OCI-LY1 (cell line): ENCODE measurements at regions not wholly inside any gene's neighbourhood (a gene's known extent, or its start where the extent isn't known, plus 50 kb on each side); places are given as distances from the start of the nearest gene placed in this dataset.

Experiments used
- H2AFZ ChIP-seq: fragments of 200-600 bp; sonication (generic), shearing (Covaris generic); 2 replicates; pipeline ENCODE4 v1.6.0; 2014; ENCODE audit warnings: antibody characterized with exemption, mild to moderate bottlenecking, low read length
- H3F3A ChIP-seq: fragments of 200-600 bp; sonication (generic), shearing (Covaris generic); 2 replicates; pipeline ENCODE4 v1.6.0; 2014; ENCODE audit warnings: mild to moderate bottlenecking, antibody characterized with exemption, low read length, moderate library complexity; ENCODE audit not compliant: insufficient read depth
- H3K27ac ChIP-seq: fragments of 200-600 bp; sonication (generic); 2 replicates; pipeline ENCODE4 v1.5.1; 2014; ENCODE audit warnings: low read length, mixed run types, mild to moderate bottlenecking, low read depth; ENCODE audit not compliant: poor library complexity, severe bottlenecking
- H3K27me3 ChIP-seq: fragments of 200-600 bp; sonication (generic); 2 replicates; pipeline ENCODE4 v1.6.0; 2014; ENCODE audit warnings: antibody characterized with exemption, mild to moderate bottlenecking, low read length, moderate library complexity; ENCODE audit not compliant: insufficient read depth
- H3K36me3 ChIP-seq: fragments of 200-600 bp; sonication (generic); 2 replicates; pipeline ENCODE4 v1.6.1; 2014; ENCODE audit warnings: mild to moderate bottlenecking, antibody characterized with exemption, low read length, moderate library complexity, mixed read lengths; ENCODE audit not compliant: insufficient read depth
- H3K4me1 ChIP-seq: fragments of 200-600 bp; sonication (generic); 2 replicates; pipeline ENCODE4 v1.5.1; 2014; ENCODE audit warnings: mild to moderate bottlenecking, low read length, moderate library complexity; ENCODE audit not compliant: insufficient read depth, severe bottlenecking
- H3K4me2 ChIP-seq: fragments of 200-600 bp; sonication (generic), shearing (Covaris generic); 2 replicates; pipeline ENCODE4 v1.6.1; 2014; ENCODE audit warnings: low read length
- H3K4me3 ChIP-seq: fragments of 200-600 bp; sonication (generic); 2 replicates; pipeline ENCODE4 v1.5.1; 2014; ENCODE audit warnings: low read length, low read depth, mild to moderate bottlenecking, mixed read lengths; ENCODE audit not compliant: poor library complexity, severe bottlenecking
- H3K79me2 ChIP-seq: fragments of 200-600 bp; shearing (Covaris generic); 2 replicates; pipeline ENCODE4 v1.6.1; 2016; ENCODE audit warnings: mixed run types, low read length, mixed read lengths; ENCODE audit not compliant: insufficient read depth
- H3K9ac ChIP-seq: fragments of 200-600 bp; sonication (generic), shearing (Covaris generic); 2 replicates; pipeline ENCODE4 v1.6.1; 2014; ENCODE audit warnings: mild to moderate bottlenecking, low read length, mixed read lengths
- H3K9me2 ChIP-seq: fragments of 200-600 bp; sonication (generic), shearing (Covaris generic); 2 replicates; pipeline ENCODE4 v1.6.1; 2014; ENCODE audit warnings: low read depth, mild to moderate bottlenecking, low read length, mixed read lengths
- H3K9me3 ChIP-seq: fragments of 200-600 bp; shearing (Covaris generic); 2 replicates; pipeline ENCODE4 v1.6.1; 2014; ENCODE audit warnings: low read length, mixed read lengths
- H4K20me1 ChIP-seq: fragments of 200-600 bp; sonication (generic), shearing (Covaris generic); 2 replicates; pipeline ENCODE4 v1.6.0; 2016; ENCODE audit warnings: mild to moderate bottlenecking, low read length; ENCODE audit not compliant: insufficient read depth
- CTCF ChIP-seq: fragments of 200-600 bp; sonication (generic), shearing (Covaris generic); IDR thresholded peaks from 2 replicates; pipeline ENCODE4 v1.5.1; 2017; ENCODE audit warnings: mild to moderate bottlenecking, antibody characterized with exemption, low read length, moderate library complexity, mixed read lengths
- EZH2 ChIP-seq: fragments of 200-600 bp; sonication (generic), shearing (Covaris generic); IDR thresholded peaks from 2 replicates; pipeline ENCODE4 v1.8.0; 2017; ENCODE audit warnings: borderline replicate concordance, mixed run types, mild to moderate bottlenecking, antibody characterized with exemption, low read length, moderate library complexity, mixed read lengths

DNA sequence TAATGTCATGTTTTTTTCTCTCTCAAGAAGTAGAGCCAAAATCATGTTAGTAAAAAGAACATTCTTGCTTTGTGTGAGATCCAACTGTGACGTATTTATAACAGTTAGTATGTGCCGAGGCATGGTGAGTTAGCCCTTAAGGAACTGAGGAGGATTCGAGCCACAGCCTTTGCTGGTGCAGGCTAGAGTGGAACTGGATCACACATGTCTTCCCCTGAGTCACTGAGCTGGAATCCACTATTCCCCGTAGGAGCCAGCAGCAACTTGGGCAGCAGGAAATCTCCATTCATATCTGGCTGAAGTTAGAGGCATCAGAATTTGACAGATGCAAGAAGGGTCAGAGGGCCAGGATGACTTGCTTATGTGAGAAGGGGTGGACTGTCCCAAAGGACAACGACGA, 144.6 kb upstream of the KIT start:
- no peaks in the 10 kb centered on the region for H3K79me2 ChIP-seq
- H3K4me2 ChIP-seq = no peak overlapping the region
- no peaks in the 10 kb centered on the region for H4K20me1 ChIP-seq
- H3K9ac ChIP-seq = no peak overlapping the region
- H2AFZ ChIP-seq = no peak overlapping the region
- no peaks in the 10 kb centered on the region for H3K9me3 ChIP-seq
- no peaks in the 10 kb centered on the region for H3F3A ChIP-seq
- H3K9me2 ChIP-seq = no peaks in the 10 kb centered on the region
- no peaks in the 10 kb centered on the region for H3K27me3 ChIP-seq
- no peak overlapping the region for H3K27ac ChIP-seq
- TF ChIP-seq EZH2 (no peak), CTCF (no peak)
- H3K36me3 ChIP-seq = no peaks in the 10 kb centered on the region
- H3K4me1 ChIP-seq = no peaks in the 10 kb centered on the region
- no peak overlapping the region for H3K4me3 ChIP-seq

DNA sequence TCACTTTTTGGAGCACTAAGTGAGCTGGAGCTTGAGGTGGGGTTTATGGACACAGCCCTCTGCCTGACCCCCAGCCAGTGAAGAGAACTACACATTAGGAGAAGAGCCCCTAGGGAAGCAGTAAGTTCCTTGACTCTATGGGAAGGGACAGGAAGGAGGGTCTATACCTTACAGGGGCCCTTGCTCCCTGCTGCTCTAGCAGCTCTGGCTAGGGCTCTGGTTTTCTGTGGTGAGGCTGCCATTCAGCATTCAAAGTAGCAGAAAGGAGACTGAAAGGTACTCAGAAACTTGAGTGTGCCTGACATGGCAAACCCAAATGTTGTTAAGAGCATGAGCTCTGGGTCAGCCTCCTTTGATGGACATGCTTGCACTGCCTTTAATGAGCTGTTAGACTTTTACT, 144.0 kb upstream of the KIT start:
- TF ChIP-seq CTCF = no peak
- TF ChIP-seq EZH2 = no peak
- no peaks in the 10 kb centered on the region for H3K9me2 ChIP-seq
- H2AFZ ChIP-seq = no peak overlapping the region
- H3K4me3 ChIP-seq = no peak overlapping the region
- no peaks in the 10 kb centered on the region for H3K27me3 ChIP-seq
- no peak overlapping the region for H3K27ac ChIP-seq
- no peaks in the 10 kb centered on the region for H3F3A ChIP-seq
- no peak overlapping the region for H3K9ac ChIP-seq
- H3K79me2 ChIP-seq = no peaks in the 10 kb centered on the region
- no peaks in the 10 kb centered on the region for H3K9me3 ChIP-seq
- H3K4me2 ChIP-seq = no peak overlapping the region
- no peaks in the 10 kb centered on the region for H3K4me1 ChIP-seq
- no peaks in the 10 kb centered on the region for H4K20me1 ChIP-seq
- no peaks in the 10 kb centered on the region for H3K36me3 ChIP-seq

DNA sequence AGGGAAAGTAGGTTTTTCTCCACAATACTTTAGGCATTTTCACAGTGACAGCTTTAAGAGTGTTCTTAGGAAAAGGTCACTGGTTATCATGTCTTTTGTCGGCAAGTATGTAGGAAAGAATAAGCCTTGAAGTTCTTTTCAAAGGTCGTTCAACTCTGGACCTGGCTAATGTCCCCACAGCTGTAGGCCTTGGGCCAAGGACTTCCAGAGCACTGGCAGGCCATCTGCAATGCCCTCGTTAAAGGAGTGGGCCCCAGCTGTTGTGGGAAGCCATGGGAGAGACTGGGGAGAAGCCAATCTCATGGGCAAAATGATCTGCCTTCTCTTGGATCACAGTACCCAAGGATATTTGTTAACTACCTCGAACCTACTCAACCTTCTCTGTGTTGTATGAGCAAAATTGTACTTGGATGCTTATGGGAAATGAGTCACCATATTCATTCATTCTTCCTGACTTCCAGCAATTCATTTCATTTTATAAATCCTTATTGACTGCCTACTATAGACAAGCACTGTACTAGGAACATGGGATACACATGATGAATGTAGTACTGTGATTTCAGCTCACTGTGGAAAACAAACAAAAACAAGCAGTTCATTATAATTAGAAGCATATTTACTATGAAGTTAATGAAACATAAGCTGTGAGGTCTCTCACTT, 141.1 kb upstream of the KIT start:
- Histone ChIP-seq H3K27ac (no peak overlapping the region), H3K9me3 (no peaks in the 10 kb centered on the region), H3K27me3 (no peaks in the 10 kb centered on the region), H3K9ac (no peak overlapping the region), H3K36me3 (no peaks in the 10 kb centered on the region), H2AFZ (no peak overlapping the region), H3K4me1 (no peaks in the 10 kb centered on the region), H3K79me2 (no peaks in the 10 kb centered on the region), H3K4me3 (no peak overlapping the region), H3K4me2 (no peak overlapping the region), H4K20me1 (no peaks in the 10 kb centered on the region), H3F3A (no peaks in the 10 kb centered on the region), H3K9me2 (no peaks in the 10 kb centered on the region)
- no peak for TF ChIP-seq CTCF
